AG10803 (cell line): ENCODE measurements at regions not wholly inside any gene's neighbourhood (a gene's known extent, or its start where the extent isn't known, plus 50 kb on each side); places are given as distances from the start of the nearest gene placed in this dataset.

ENCODE experiments used
- DNase-seq: peaks from one replicate; pipeline ENCODE4 v3.0.0; 2010; ENCODE audit warnings: low read depth
- H3K4me3 ChIP-seq: 2 replicates; pipeline ENCODE4 v1.5.1; 2011; ENCODE audit warnings: mild to moderate bottlenecking, low read length, control low read depth
- CTCF ChIP-seq: conservative IDR thresholded peaks from 2 replicates; pipeline ENCODE4 v1.5.1; 2011; ENCODE audit warnings: mild to moderate bottlenecking, low read length, control low read depth, inconsistent platforms

- H3K4me3 ChIP-seq = no peak overlapping the region
- DNase-seq = no peak
- no peak for TF ChIP-seq CTCF
Observed at GRCh38 chr18:30510882-30511281, 531.7 kb downstream of the DSC3 start.

- no peak overlapping the region for H3K4me3 ChIP-seq
- DNase-seq = no peak
- TF ChIP-seq CTCF = no peak
Observed at GRCh38 chr18:30501594-30501993, 540.9 kb downstream of the DSC3 start.

- no peak for DNase-seq
- no peak overlapping the region for H3K4me3 ChIP-seq
- TF ChIP-seq CTCF = no peak
Observed at GRCh38 chr18:30500240-30500945, 542.1 kb downstream of the DSC3 start.

- no peak for TF ChIP-seq CTCF
- no peak overlapping the region for H3K4me3 ChIP-seq
- no peak for DNase-seq
Observed at GRCh38 chr18:30499721-30500120, 542.8 kb downstream of the DSC3 start.

- no peak overlapping the region for H3K4me3 ChIP-seq
- no peak for DNase-seq
- no peak for TF ChIP-seq CTCF
Observed at GRCh38 chr18:30492552-30493129, 549.9 kb downstream of the DSC3 start.

- TF ChIP-seq CTCF = no peak
- no peak overlapping the region for H3K4me3 ChIP-seq
- DNase-seq = no peak
Observed at GRCh38 chr18:30491815-30492551, 550.6 kb downstream of the DSC3 start.
